ENCODE measurements at regions not wholly inside any gene's neighbourhood (a gene's known extent, or its start where the extent isn't known, plus 50 kb on each side); places are given as distances from the start of the nearest gene placed in this dataset.
"Not testable (repeated sequence)": the region's sequence is repeated elsewhere in the genome, so short reads cannot be mapped to it uniquely, and the experiment has no call there.

DNA sequence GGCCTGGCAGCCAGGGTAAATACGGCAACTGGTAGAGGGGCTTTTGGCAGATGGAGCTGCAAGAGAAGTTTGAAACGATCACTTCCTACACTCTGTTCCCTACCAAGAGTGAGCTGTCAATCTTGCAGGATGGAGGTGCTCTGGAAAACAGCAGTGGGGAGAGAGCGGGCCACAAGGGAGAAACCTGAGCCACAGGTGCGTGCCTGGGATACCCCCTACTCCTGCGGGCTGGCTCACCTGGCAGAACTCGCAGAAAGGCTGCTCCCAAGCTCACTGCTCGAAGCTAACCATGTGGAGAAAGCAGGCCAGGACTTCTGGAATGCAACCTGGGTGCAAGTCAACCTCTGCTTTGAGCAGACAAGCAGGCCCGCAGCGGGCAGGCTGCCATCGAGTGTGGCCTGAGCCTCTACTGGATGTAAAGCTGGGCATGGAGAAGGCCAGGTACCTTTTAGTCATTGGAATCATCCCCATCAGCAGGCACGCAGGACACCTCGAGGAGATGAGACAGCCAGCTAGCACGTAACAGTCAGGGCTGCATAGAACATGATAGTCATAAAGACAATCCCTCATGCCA, 256.8 kb downstream of the BCL2L11 start:
- TF ChIP-seq, protein P1, sequence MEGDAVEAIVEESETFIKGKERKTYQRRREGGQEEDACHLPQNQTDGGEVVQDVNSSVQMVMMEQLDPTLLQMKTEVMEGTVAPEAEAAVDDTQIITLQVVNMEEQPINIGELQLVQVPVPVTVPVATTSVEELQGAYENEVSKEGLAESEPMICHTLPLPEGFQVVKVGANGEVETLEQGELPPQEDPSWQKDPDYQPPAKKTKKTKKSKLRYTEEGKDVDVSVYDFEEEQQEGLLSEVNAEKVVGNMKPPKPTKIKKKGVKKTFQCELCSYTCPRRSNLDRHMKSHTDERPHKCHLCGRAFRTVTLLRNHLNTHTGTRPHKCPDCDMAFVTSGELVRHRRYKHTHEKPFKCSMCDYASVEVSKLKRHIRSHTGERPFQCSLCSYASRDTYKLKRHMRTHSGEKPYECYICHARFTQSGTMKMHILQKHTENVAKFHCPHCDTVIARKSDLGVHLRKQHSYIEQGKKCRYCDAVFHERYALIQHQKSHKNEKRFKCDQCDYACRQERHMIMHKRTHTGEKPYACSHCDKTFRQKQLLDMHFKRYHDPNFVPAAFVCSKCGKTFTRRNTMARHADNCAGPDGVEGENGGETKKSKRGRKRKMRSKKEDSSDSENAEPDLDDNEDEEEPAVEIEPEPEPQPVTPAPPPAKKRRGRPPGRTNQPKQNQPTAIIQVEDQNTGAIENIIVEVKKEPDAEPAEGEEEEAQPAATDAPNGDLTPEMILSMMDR (IDR thresholded peaks at IDR 0.05): not testable (repeated sequence)
- TF ChIP-seq POLR2A (IDR thresholded peaks at IDR 0.05); EP300 (IDR thresholded peaks at IDR 0.05; ENCODE audit: low read depth); POLR2AphosphoS5 (IDR thresholded peaks at IDR 0.05): not testable (repeated sequence)
